ENCODE measurements at regions not wholly inside any gene's neighbourhood (a gene's known extent, or its start where the extent isn't known, plus 50 kb on each side); places are given as distances from the start of the nearest gene placed in this dataset.

GRCh38 chr3:2029559-2029958, 69.1 kb upstream of the CNTN4 start:
- peaks cover under 1% of the 10 kb centered on the region for H3K4me1 Mint-ChIP-seq
- peaks cover 5% of the 10 kb centered on the region for H3K9me3 Mint-ChIP-seq
- no peaks in the 10 kb centered on the region for H3K36me3 Mint-ChIP-seq (ENCODE audit: low read depth)
- no peak for TF ChIP-seq CTCF (conservative IDR thresholded peaks at IDR 0.05)
- no peak overlapping the region for H3K27ac Mint-ChIP-seq (ENCODE audit: unreplicated experiment)
- no peak for DNase-seq (ENCODE audit: low read depth, low spot score)
- H3K4me3 Mint-ChIP-seq: no peak overlapping the region
- peaks cover 6% of the 10 kb centered on the region for H3K27me3 Mint-ChIP-seq (ENCODE audit: low read depth)

- H3K27me3 Mint-ChIP-seq (ENCODE audit: low read depth): peaks cover 11% of the 10 kb centered on the region
- H3K9me3 Mint-ChIP-seq: no peaks in the 10 kb centered on the region
- no peak overlapping the region for H3K4me3 Mint-ChIP-seq
- no peaks in the 10 kb centered on the region for H3K4me1 Mint-ChIP-seq
- no peak overlapping the region for H3K27ac Mint-ChIP-seq (ENCODE audit: unreplicated experiment)
- no peak for TF ChIP-seq CTCF (conservative IDR thresholded peaks at IDR 0.05)
- H3K36me3 Mint-ChIP-seq (ENCODE audit: low read depth): no peaks in the 10 kb centered on the region
- DNase-seq (ENCODE audit: low read depth, low spot score): no peak
Measured at GRCh38 chr3:2036076-2036475, 62.6 kb upstream of the CNTN4 start.

GRCh38 chr3:2041931-2042330, 56.7 kb upstream of the CNTN4 start:
- Mint-ChIP-seq H3K4me3 (no peak overlapping the region), H3K27me3 (ENCODE audit: low read depth) (no peaks in the 10 kb centered on the region), H3K9me3 (no peaks in the 10 kb centered on the region), H3K36me3 (ENCODE audit: low read depth) (no peaks in the 10 kb centered on the region), H3K4me1 (no peaks in the 10 kb centered on the region), H3K27ac (ENCODE audit: unreplicated experiment) (no peak overlapping the region)
- no peak for TF ChIP-seq CTCF (conservative IDR thresholded peaks at IDR 0.05)
- DNase-seq (ENCODE audit: low read depth, low spot score): no peak

Data from neural crest cell (in vitro differentiated cells).